D721Med (cell line): ENCODE measurements at regions not wholly inside any gene's neighbourhood (a gene's known extent, or its start where the extent isn't known, plus 50 kb on each side); places are given as distances from the start of the nearest gene placed in this dataset.

Experiments used
- DNase-seq: peaks from one replicate; pipeline ENCODE4 v3.0.0; 2011; ENCODE audit warnings: low spot score; ENCODE audit not compliant: insufficient read length
- FAIRE-seq: peaks from 2 replicates; lab custom pipeline; 2011; peaks lifted over from hg19 to GRCh38; lab: Jason Lieb, UNC
- TF ChIP-seq, protein P1 (sequence below): IDR thresholded peaks from 2 replicates; pipeline ENCODE4 v1.5.1; 2012; ENCODE audit warnings: mild to moderate bottlenecking, control low read depth; ENCODE audit not compliant: insufficient read depth; ENCODE audit errors: missing control alignments

DNA sequence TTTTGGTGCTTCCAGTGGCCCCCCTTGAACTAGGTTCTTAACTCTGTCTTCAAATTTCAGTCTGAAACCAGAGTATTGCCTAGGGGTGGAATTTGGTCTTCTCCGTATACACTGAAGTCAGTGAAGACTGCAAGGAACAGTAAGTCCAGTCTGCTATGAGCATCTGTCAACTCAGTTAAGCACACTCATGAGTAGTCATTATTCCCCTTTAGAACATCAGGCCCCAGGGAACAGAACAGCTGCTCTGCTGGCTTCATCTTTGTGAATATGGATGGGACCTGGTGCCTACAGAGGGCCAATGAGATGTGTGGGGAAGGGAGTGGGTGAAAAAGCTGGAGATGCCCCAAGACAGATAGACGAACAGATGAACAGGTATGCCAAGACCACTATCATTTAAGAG, 85.2 kb upstream of the PRR23C start:
- no peak for FAIRE-seq
- TF ChIP-seq, protein P1, sequence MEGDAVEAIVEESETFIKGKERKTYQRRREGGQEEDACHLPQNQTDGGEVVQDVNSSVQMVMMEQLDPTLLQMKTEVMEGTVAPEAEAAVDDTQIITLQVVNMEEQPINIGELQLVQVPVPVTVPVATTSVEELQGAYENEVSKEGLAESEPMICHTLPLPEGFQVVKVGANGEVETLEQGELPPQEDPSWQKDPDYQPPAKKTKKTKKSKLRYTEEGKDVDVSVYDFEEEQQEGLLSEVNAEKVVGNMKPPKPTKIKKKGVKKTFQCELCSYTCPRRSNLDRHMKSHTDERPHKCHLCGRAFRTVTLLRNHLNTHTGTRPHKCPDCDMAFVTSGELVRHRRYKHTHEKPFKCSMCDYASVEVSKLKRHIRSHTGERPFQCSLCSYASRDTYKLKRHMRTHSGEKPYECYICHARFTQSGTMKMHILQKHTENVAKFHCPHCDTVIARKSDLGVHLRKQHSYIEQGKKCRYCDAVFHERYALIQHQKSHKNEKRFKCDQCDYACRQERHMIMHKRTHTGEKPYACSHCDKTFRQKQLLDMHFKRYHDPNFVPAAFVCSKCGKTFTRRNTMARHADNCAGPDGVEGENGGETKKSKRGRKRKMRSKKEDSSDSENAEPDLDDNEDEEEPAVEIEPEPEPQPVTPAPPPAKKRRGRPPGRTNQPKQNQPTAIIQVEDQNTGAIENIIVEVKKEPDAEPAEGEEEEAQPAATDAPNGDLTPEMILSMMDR: no peak
- DNase-seq: no peak

DNA sequence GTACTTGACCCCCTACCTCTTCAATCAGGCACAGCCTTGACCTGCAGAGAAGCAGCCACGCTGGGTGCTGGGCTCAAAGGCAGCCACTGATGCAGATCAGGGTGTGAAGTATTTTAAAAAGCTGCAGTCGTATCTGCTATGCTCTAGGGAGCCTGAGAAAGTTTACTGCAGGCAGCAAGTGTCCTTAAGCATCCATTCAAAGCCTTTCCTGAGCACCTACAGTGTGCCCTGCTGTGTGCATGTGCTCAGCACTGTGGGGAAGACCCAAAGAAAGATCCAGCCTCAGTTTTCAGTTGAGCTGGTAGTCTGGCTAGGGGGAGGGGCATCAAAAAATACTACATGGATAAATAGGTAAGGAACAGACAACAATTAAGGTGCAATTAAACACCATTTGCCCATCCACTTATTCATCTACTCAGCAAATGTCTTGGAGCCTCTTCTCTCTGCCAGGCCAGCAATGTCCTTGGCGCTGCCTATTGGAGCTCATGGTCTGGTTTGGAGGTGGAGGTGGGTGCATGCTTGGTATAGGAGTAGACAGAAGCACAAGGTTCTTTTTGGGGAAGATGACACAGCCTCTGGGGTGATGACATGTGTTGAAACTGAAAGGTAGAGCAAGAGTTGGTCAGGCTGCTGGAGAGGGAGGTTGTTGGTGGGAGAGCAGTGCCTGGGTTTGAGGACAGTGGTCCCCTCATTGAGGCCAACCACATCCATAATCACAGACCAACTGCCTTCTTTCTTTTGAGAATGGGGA, 85.9 kb upstream of the PRR23C start:
- DNase-seq (no peak), FAIRE-seq (no peak)

DNA sequence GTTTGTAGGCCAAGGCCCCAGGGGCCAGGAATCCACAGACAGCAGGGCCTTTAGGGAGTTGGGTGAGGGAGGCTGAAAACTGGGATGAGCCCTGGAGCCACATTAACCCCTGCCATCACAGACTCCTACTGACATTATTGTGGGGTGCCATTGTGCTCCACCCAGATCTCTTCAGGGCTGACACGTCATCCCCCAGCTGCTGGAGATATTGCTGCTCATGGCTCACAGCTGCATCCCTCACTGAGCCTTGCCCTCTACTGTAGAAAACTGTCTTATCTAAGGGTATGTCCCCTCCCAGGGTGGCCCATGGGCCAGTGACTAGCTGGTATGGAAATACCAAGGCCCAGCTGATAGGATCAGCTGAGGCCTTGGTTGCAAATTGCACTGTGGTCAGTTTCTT, 87.3 kb upstream of the PRR23C start:
- DNase-seq: no peak
- no peak for FAIRE-seq
- TF ChIP-seq, protein P1: no peak

More for the DNA sequence above, 85.9 kb upstream of the PRR23C start:
- TF ChIP-seq, protein P1: no peak

DNA sequence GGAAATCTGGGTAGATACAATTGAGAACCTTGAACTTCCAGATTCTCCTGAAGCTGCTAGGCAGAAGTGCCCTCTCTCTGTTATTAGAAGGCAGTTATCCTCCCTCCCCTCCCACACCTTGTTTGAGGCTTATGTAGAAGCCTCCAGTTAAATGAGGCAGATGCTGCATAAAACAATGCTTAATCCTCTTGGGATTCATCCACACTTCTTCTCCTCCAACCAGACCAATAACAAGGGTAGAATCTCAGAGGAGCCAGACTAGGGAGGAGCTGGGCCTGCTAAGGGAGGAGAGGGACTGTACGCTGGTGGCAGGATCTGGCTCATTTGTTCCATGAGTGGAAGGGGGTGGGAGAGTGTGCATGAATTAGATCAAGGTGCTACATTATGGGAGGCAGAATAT, 88.3 kb upstream of the PRR23C start:
- DNase-seq (no peak), FAIRE-seq (peak; percentile 83)
- TF ChIP-seq, protein P1: no peak

DNA sequence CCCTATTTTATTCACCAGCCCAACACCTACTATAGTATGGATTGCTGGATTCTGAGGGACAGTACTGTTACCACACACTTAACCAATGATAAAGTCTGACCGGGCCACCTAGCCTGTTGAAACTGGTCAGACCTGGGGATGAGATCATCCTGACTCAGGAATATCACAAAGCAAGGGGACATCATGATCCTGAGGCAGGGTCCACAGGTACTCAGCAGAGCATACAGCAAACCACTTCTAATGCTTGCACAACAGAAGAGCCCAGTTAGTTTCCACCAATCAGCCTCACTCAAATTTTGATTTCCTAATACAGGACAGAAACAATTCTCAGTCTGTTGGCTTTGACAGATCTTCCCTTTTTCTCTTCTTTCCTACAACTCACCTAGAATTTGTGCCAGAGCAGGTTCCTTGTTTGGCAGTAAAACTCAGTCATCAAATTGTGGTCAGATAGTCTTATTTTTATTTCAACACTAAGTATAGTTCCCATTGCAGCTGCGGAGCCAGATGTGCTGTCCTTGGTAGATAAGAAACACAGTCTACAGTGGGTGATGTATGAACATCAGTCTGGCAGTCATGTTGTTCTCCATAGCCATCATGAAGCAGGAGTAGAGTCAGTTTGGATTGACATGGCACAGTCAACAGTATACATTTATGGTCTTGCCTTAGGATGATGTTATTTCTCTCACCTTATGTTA, 90.1 kb upstream of the PRR23C start:
- DNase-seq: no peak
- no peak for FAIRE-seq
- TF ChIP-seq, protein P1: no peak

DNA sequence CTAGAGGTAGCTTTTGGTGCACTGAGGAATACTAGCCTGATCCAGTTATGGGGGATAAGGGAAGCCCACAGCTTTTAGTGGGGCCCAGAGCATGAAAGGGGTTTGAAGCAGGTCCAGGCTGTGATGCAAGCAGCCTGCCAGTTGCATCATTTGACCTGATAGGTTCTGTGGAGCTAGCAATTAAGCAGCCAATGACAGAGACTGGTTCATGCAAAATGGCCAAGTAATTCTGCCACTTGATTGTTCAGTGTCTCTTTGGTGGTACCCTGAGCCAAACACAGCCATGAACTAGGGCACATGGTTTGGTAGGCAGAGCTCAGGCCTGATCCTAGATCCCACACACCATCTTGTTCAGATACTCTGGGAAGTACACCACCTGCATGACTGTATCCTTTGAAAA, 91.0 kb upstream of the PRR23C start:
- no peak for FAIRE-seq
- no peak for DNase-seq
- TF ChIP-seq, protein P1: no peak
